GM04504 (cell line): ENCODE measurements at regions not wholly inside any gene's neighbourhood (a gene's known extent, or its start where the extent isn't known, plus 50 kb on each side); places are given as distances from the start of the nearest gene placed in this dataset.
"Not testable (repeated sequence)": the region's sequence is repeated elsewhere in the genome, so short reads cannot be mapped to it uniquely, and the experiment has no call there.

Source experiments
- DNase-seq: peaks from one replicate; pipeline ENCODE4 v3.0.0-alpha.2; 2012; ENCODE audit warnings: low read depth

DNA sequence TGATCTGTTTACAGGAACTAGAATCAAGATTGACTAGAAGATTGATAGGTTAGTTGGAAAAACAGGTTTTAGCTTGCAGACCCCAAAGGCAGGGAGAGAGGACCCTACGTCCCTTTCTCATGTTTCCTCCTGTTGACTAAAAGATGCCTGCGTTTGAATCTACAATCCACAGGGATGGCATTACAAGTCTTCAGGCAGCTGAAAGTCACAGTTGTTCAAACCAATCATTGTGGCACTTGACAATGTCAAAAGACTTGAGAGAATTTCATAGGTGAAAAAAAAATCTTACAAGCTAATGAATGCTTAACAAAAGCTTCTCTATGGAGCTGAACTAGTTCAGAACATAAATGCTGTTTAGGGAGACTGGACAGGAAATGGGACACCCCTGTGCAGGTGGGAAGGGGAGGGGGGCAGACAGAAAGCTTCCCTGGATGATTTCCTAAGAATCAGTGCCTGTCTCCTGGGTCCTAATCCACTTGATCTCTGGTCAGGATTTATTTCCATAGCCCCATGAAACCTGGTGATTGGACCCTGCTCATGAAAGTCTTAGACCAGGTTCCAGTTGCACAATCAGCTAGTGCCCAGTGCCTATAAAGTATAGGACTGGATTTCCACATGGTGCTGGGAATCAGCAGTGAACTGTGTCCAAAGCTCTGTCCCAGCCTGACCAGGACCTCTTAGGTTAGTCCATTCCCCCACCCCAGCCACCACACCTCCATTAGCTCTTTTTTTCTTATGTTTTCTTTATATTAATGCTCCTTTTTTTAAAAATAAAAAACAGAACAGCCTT lies 91.6 kb upstream of the BCAR3 start:
- DNase-seq = no peak

DNA sequence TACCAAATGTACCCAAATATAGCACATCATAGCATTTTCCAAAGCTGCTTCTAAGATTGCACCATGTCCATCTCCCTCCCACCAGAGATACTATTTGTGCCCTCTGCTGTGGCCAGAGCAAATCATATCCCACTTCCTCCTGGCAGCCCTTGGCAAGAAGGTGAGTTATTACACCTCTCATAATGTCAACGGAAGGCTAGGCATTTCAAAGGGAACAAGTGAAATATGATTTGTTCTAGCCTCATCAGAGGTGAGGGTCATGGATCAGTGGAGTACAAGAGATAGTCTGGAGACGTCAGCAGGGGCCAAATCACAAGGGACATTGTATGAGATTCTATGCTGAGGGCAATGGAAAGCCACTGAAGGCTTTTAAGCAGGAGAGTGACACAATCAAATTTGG lies 90.2 kb upstream of the BCAR3 start:
- DNase-seq = no peak

DNA sequence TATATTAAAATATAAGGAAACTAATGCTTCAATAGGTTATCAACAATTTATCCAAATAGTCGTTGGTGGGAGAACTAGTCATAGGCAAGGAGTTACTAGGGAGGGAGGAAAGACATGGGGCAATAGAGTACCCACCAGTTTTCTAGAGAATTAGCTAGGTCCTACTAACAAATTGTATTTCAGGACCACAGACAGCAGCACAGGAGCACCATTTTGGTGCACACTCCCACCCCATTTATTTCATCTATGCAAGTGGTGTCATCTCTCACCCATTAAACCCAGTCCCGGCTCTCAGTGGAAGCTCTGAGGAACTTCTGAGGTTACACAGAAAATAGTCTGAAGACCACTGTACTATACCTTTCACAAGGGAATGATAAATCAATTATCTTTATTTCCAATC lies 89.0 kb upstream of the BCAR3 start:
- no peak for DNase-seq

DNA sequence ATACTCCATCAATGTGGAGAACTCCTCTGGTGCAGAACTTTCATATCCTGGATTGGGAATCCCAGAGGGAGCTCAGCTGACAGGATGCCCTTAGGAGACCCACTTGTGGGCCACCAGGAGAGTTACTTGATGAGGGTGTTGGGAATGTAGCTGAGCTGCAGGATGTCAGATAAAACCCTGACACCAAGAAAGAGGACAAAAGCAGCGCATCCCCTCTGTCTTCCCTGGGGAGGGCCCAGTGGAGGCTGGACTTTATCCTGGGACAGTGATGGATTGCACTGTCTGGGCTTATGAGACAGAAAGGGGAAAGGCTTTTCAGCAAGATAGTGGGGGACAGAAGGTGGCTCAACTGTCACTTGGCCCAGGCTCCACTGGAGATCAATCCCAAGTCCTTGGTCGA lies 88.1 kb upstream of the BCAR3 start:
- no peak for DNase-seq

DNA sequence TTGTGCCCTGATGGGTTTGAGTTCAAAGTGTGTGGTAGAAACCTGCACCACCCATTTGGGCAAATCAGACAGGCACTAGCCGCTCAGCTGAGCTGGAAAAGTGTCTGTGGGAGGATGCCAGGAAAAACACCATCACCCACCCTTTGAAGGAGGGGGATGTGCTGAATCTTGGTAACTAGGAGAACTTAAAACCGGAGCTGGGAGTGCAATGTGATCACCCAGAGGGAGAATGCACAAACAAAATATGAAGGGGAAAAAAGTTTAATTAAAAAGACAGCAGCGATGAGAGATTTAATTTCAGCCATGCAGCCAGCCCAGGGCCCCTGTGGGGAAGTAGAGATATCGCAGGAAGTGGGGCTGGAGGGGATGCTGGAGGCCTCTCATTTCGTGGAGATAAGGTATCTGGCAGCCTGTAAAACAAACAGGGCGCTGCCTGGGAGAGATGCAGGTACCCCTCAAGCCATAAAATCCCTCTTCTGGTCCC lies 86.8 kb upstream of the BCAR3 start:
- DNase-seq = no peak

DNA sequence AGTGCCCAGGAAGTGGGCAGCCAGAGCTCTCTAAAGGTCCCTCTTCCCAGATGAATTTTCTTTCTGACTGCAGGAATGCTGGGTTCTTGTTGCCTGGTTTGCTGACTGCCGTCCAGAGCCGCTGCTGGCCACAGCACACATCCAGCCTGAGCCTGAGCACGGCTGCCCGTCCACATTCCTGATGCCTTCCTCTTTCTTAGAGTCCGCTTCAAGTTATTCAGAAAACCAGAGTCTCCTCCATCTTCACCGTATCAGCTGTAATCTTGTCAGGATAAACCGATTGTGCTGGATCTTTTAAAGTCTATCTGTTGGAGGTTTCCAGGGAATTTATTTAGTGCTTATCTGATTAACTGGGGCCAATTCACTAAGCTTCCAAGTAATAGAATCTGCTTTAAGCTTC lies 84.8 kb upstream of the BCAR3 start:
- no peak for DNase-seq

DNA sequence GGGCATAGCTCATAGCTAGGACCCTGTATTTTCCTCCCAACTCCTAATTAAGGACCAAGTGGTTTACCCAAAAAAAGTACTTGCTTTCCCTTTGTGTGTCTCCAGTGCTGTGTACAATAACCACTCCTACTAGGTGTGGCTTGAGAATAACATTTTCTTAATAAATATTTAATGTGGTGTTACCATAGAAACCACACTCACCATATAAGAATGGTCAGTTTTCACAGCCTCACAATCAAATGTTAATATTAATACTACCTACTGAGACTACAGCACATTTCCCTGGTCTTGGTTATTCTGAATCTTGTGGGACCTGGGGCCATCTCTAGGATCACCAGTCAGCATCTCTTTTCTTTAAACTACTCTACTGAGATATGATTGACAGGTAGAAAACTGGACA lies 83.5 kb upstream of the BCAR3 start:
- DNase-seq = no peak

DNA sequence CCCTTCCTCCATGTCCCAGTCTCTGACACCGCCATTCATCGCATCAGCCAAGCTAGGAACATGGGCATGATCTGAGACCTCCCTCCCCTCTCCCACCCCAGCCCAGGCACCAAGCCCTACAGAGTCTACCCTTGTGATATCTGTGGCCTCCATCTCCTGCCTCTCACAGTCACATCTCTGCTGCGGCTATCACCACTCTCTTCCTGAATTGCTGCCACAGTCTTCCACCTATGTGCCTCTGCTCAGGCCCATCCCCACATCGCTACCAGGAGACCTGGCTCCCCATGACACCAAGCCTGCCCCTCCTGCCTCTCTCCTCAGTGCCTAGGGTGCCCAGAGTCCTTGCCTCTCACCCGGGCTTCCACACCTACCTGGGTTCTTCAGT lies 82.7 kb upstream of the BCAR3 start:
- no peak for DNase-seq

DNA sequence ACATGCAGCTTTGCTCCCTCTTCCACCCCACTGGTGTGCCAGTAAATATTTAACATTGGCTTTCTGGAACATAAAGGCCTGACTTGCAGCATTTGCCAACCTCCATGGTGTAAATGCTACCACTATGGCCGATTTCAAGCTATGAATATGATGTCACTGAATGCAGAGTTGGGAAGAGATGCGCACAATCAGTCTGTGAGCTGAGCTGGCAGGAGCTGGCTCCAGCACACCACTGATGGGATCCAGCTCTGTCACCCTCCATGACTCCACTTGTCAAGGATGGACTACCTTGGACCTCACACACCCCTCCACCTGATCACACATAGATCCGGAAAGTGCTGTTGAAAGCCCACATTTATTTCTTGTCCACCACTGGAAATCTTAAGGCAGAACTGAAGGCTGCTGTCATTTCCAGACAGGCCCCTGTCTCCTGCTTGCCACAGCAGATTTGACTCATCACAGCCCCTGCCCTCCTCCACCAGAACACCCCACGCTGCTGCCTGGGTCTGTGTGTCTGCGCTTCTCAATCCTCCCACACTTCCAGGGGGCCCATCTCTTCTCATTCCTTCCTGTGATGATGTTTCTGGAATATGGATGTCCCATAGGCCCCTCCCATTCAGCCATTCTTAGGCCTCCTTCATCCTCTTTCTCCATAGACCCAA lies 82.2 kb upstream of the BCAR3 start:
- DNase-seq = no peak

DNA sequence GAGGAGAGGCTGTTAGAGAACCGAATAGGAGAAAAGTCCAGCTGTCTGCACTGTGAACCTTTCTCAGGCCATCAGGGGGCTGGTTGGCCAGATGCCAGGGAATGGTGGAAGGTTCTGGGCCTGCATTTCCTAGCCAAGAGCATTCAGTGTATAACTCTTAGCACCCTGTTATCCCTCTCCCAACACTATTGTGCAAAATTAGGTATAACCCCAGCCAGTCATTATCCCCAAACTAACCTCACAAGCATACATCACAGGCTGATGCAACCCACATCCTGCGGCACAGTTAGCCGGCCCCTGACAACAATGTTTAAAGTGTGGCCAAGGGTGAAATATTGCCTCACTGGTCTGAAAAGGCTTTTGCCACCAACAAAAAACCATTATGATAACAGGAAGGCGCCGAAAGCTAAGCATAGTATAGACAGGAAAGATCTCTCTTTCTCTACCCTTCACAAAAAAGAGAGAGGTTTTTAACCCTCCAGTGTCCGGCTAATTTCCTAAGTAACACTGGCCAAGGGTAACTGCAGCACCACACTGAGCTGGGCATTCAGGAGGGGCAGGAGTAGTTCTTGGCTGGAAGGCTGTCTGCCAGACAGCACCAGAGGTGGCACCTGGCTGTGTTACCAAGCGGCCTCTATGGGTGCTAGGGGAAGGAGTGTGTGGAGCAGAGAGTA lies 77.3 kb upstream of the BCAR3 start:
- DNase-seq = no peak

DNA sequence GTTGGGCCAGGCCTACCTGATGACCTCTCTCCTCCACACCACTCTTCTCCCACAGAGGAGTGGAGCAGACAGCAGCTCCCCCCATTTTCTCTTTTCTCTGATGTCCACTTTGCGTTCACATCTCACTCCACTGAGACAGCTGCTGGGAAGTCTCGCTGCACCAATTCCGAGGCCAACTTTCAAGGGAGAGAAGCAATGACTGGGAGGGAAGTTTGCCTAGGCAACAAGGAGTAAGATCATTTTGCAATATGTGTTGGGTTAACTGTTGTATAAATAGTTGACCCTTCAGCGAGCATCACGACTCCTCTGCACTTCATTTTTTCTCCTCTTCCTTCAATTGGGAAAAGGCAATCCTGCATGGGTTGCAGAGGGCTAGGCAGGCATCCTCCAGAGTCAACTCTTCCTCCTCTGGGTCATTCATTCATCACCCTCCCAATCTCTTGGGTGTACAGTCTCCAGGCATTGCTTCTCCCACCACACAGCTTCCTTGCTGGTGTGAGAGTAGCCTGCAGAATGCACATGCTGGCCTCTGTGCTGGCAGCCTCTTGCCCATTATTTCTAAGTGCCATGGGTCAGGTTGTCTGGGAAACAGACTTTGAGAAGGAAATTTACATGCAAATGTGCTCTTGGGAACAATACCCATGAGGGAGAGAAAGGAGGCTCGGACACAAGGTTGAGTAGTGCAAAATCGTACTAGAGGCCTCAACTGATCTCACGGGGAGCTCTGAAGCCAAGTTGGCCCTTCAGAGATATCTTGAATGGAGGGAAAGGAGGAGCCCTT lies 75.8 kb upstream of the BCAR3 start:
- no peak for DNase-seq

DNA sequence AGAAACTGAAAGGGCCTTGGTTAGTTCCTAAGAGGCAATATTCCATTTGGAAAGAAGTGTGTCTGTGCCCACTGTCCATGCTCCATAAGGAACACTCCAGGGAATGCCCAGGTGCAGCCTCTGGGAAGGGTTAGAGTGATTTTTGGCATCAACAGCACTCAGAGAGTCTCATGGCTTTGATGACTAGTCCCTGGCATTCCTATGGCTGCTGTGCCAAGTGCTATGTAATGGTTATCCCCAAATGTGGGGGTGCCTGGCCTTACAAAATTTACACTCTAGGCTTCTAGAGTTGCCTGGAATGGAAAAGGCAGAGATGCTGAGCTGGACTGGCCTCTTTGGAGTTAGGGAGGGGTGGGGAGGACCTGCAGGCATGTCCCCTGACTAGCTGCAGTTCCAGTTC lies 75.0 kb upstream of the BCAR3 start:
- no peak for DNase-seq

DNA sequence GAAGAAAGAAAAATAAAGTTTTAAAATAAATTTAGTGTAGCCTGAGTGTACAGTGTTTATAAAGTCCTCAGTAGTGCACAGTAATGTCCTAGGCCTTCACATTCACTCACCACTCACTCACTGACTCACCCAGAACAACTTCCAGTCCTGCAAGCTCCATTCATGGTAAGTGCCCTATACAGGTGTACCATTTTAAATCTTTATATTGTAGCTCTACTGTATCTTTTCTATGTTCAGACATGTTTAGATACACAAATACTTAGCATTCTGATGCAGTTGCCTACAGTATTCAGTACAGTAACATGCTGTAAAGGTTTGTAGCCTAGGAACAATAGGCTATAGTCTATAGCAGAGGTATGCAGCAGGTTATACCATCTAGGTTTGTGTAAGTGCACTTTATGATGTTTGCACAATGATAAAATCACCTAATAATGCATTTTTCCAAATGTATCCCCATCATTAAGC lies 73.6 kb upstream of the BCAR3 start:
- not testable (repeated sequence) for DNase-seq

DNA sequence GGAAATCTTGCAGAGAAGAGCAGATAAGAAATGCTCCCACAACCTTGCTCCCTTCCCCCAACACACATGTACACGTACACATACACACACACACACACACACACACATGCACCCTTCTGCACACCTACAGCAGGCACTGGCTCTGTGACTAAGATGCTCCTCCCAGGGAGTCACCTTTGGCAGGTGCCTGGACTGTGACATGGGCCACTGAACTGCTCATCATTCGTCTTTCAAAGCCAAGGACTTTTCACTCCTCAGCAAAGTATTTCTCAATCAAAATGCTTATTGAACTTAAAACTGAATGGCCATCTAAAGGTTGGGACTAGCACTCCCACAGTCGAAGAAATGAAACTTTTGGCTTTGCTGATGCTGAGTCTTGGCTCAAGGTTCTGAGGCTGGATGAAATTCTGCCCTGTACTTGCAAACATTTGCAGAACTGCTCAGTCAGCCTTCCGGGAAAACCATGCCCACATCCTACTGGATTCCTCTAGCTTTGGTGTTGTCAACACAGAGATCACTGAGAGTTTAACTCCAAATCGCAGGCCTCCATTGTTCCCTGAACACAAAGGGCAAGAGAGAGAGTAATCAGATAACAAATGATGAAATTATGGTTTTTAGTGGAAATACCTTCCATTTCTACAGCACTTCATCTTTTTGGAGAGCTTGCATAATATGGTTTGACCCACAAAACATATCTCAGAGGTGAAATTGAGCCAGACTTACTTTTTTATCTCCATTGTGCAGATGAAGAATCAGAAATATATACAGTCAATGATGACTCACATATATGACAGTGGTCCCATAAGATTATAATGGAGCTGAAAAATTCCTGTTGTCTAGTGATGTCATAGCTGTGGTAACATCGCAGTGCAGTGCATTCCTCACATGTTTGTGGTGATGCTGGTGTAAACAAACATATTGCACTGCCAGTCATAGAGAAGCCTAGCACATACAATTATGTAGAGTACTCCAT lies 72.4 kb upstream of the BCAR3 start:
- DNase-seq = peak; percentile 53

DNA sequence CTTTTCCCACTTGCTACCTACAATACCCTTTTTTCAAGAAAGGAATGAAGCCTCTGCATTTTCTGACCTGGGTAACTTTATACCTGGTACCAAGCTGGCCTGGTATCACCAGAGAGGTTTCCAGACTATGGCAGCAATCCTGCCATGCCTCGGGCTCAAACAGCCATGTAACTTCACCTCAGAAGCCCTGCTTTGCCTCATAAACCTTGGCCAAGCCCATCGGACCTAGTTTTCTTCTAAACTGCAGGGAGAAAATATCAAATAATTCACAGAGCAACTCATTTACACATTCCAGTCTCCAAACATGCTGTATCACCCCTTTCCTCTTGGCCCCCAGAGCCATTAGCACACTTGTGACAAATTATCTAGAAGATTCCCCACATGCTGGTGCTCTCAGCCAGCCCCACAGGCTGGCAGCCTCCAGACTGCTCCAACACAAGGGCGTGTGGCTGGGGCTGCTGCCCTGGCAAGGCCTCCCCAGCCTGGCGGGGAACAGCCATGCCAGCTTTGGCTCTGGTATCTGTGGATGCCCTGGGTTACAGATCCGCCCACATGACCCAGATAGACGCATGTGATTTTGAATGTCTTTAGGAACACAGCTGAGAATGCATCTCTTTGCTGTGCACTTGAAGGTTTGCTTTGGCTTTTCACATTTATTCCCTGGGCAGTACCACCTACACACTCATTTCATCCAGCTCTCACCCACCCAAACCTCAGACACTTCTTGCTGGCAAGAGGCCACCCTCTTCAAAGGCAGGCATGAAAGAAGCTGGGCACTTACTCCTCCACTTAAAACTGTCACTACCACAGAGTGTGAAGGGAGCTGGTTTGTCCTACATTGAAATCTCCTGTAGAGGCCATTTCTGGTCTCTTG lies 70.0 kb upstream of the BCAR3 start:
- DNase-seq = no peak

DNA sequence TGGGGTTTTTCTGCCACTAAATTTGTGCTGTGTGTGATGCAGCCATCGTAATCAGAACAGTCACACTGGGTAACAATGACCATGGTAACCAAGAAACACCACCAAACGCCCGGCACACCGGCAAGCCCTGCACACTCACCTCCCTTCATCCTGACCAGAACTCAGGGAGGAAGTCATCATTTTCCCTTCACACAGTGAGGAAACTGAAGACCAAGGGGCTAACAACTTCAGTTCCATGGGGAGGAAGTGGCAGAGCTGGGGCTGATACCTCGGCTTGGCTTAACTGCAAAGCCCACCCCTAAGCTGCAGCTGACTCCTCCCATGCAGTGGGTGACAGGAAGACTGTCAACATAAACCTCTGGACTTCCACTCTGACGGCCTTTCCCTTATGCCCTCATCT lies 69.3 kb upstream of the BCAR3 start:
- no peak for DNase-seq

DNA sequence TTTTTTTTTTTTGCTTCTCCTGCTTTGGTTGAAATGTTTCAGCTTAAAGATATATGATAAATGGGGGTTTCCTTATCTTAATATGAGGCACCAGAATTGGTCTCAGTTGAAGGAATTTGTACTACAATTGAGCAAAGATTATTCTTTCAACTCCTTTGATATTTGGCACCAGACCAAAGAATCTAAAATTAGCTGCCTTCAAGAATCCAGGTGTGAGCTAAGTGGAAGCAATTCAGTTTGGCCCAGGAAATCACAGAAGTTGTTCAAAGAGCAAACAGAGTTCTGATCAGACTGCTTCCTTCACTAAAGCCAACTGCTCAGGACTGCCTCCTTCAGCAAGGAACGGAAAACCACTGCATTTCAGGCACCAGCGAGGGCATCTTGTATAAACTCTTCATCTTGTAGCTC lies 68.3 kb upstream of the BCAR3 start:
- no peak for DNase-seq

DNA sequence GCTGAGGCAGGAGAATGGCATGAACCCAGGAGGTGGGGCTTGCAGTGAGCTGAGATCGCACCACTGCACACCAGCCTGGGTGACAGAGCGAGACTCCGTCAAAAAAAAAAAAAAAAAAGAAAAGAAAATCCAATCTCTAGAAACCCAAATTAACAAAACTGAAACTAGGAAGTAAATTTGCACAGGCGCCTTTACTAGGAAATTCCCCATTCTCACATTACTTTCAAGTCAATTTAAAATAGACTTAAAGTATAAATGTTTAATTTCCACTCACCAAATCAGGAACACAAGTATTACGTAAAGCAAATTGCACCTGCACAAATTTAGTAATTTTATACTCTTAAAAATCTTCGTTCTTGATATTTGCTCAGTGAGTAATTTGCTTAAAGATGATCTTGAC lies 67.8 kb upstream of the BCAR3 start:
- DNase-seq = no peak

DNA sequence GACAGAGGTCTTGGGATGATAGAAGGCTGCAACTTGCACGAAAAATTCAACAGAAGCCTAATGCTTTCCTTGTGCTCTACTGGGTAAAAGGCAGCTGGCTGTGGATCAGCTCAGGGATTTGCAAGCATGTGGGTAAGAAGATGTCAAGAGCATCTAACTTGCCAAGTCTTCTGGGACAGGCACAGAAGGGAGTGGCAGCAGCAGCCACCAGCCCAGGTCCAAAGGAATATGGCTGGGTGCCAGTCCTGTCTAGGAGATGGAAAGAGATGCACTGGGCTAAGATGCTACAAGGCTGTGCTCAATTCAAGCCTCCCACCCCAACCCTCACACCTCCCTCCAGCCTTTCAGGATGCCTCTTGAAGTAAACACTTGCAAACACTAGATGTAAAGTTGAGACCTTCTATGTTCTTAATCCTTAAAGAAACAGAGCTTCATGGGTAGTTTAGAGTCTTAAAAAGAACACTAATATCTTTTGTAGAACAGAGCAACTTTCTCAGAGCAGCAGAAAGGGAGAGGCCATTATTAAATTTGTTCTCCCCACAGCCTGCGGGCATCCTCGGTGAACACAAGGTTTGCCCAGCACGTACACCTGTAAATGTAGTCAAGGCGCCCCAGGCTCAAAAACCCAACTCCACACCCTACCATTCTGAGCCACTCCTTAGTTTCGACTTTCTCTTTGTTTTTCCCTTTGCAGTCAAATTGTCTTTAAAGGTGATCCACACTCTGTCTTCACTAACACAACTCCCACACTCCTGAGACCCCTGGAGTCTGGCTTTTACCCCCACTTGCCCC lies 64.6 kb upstream of the BCAR3 start:
- DNase-seq = no peak
